ENCODE measurements at regions not wholly inside any gene's neighbourhood (a gene's known extent, or its start where the extent isn't known, plus 50 kb on each side); places are given as distances from the start of the nearest gene placed in this dataset.

GRCh38 chr4:138875891-138876608, 139.5 kb upstream of the NOCT start:
- no peak for TF ChIP-seq CTCF (IDR thresholded peaks at IDR 0.05; ENCODE audit: borderline replicate concordance, control extremely low read depth, extremely low read depth, insufficient read depth, missing control alignments)
- no peak for DNase-seq (ENCODE audit: low spot score)
- in situ Hi-C loops (cut with MboI; ENCODE audit: low sequenced_read_pairs, unreplicated experiment) = no loop called here

- in situ Hi-C loops (cut with MboI; ENCODE audit: low sequenced_read_pairs, unreplicated experiment) = loop anchor here (25.0 kb wide), 1 partner anchor 1059 kb away; no protein-coding TSS in a partner anchor
- TF ChIP-seq CTCF (IDR thresholded peaks at IDR 0.05; ENCODE audit: borderline replicate concordance, control extremely low read depth, extremely low read depth, insufficient read depth, missing control alignments) = no peak
- no peak for DNase-seq (ENCODE audit: low spot score)
Measured at GRCh38 chr4:138871555-138871875, 144.1 kb upstream of the NOCT start.

GRCh38 chr4:138870737-138871554, 144.6 kb upstream of the NOCT start:
- peak; percentile 82 for TF ChIP-seq CTCF (IDR thresholded peaks at IDR 0.05; ENCODE audit: borderline replicate concordance, control extremely low read depth, extremely low read depth, insufficient read depth, missing control alignments)
- DNase-seq (ENCODE audit: low spot score) = peak; percentile 68
- in situ Hi-C loops (cut with MboI; ENCODE audit: low sequenced_read_pairs, unreplicated experiment) = loop anchor here (25.0 kb wide), 1 partner anchor 1059 kb away; no protein-coding TSS in a partner anchor

- in situ Hi-C loops (cut with MboI; ENCODE audit: low sequenced_read_pairs, unreplicated experiment) = loop anchor here (25.0 kb wide), 1 partner anchor 1057 kb away; no protein-coding TSS in a partner anchor
- no peak for DNase-seq (ENCODE audit: low spot score)
- TF ChIP-seq CTCF (IDR thresholded peaks at IDR 0.05; ENCODE audit: borderline replicate concordance, control extremely low read depth, extremely low read depth, insufficient read depth, missing control alignments) = no peak
Measured at GRCh38 chr4:138869631-138870030, 145.9 kb upstream of the NOCT start.

- TF ChIP-seq CTCF (IDR thresholded peaks at IDR 0.05; ENCODE audit: borderline replicate concordance, control extremely low read depth, extremely low read depth, insufficient read depth, missing control alignments) = no peak
- DNase-seq (ENCODE audit: low spot score) = no peak
- in situ Hi-C loops (cut with MboI; ENCODE audit: low sequenced_read_pairs, unreplicated experiment) = loop anchor here (25.0 kb wide), 1 partner anchor 1057 kb away; no protein-coding TSS in a partner anchor
Measured at GRCh38 chr4:138869165-138869564, 146.4 kb upstream of the NOCT start.

GRCh38 chr4:138868562-138868961, 147.0 kb upstream of the NOCT start:
- no peak for DNase-seq (ENCODE audit: low spot score)
- no peak for TF ChIP-seq CTCF (IDR thresholded peaks at IDR 0.05; ENCODE audit: borderline replicate concordance, control extremely low read depth, extremely low read depth, insufficient read depth, missing control alignments)
- in situ Hi-C loops (cut with MboI; ENCODE audit: low sequenced_read_pairs, unreplicated experiment) = loop anchor here (25.0 kb wide), 1 partner anchor 1056 kb away; no protein-coding TSS in a partner anchor

Data from GM13976 (cell line).